GM12878 (cell line): ENCODE measurements at regions not wholly inside any gene's neighbourhood (a gene's known extent, or its start where the extent isn't known, plus 50 kb on each side); places are given as distances from the start of the nearest gene placed in this dataset.

Experiments
- ATAC-seq: fragments of 200-7000 bp; cut with Tn5 transposase; 3 replicates; pipeline ENCODE4 v1.9.1; 2020; ENCODE audit warnings: mild to moderate bottlenecking, moderate library complexity
- BruUV-seq: library from RNA; stranded (reverse); fragments of 400-500 nt; replicated peaks from 2 replicates; lab custom pipeline; 2021; lab: Mats Ljungman, UMichigan
- CTCF ChIA-PET: fragments of 300-600 bp; sonication (Branson Sonifier 250); formaldehyde crosslinking; extraction: SDS; loops from one replicate; lab custom pipeline; 2021; ENCODE audit warnings: inconsistent platforms; lab: Yijun Ruan, JAX
- POLR2A ChIA-PET: fragments of 350-600 bp; formaldehyde crosslinking; extraction: SDS; loops from one replicate; lab custom pipeline; 2021; ENCODE audit warnings: inconsistent platforms; lab: Charles Lee
- RAD21 ChIA-PET: fragments of 300-600 bp; sonication (Branson Sonifier 250); formaldehyde crosslinking; loops from one replicate; lab custom pipeline; 2023; ENCODE audit warnings: antibody characterized with exemption; ENCODE audit not compliant: unreplicated experiment; lab: Charles Lee
- SMC1A ChIA-PET: fragments of 300-600 bp; sonication (Branson Sonifier 250); formaldehyde crosslinking; loops from one replicate; lab custom pipeline; 2023; ENCODE audit not compliant: unreplicated experiment, uncharacterized antibody; lab: Charles Lee
- DNase-seq: peaks from one replicate; pipeline ENCODE4 v3.0.0-alpha.2; 2011; ENCODE audit warnings: low read depth, low spot score
- FAIRE-seq: peaks from 3 replicates; lab custom pipeline; 2011; peaks lifted over from hg19 to GRCh38; lab: Jason Lieb, UNC
- H2AFZ ChIP-seq: 2 replicates; pipeline ENCODE4 v1.6.0; 2011; ENCODE audit warnings: low read depth, low read length, control low read depth; ENCODE audit not compliant: control insufficient read depth
- H3K27ac ChIP-seq: 2 replicates; pipeline ENCODE4 v1.5.1; 2011; ENCODE audit warnings: control low read depth; ENCODE audit not compliant: control insufficient read depth, insufficient read depth
- H3K27me3 ChIP-seq, 2 experiments: replicated peaks in 1 of 2; 2 replicates each; pipeline versions ENCODE4 v1.6.0 to v1.6.1; 2011; ENCODE audit warnings: low read length in 1 of 2; ENCODE audit not compliant: control insufficient read depth in 2 of 2, insufficient read depth in 2 of 2
- H3K36me3 ChIP-seq, 2 experiments: 2 replicates each; pipeline ENCODE4 v1.5.1; 2011; ENCODE audit warnings: low read length in 1 of 2; ENCODE audit not compliant: control insufficient read depth in 2 of 2, insufficient read depth in 2 of 2
- H3K4me1 ChIP-seq: 2 replicates; pipeline ENCODE4 v1.6.1; 2011; ENCODE audit warnings: mild to moderate bottlenecking, low read length, moderate library complexity, mixed read lengths; ENCODE audit not compliant: control insufficient read depth, insufficient read depth
- H3K4me2 ChIP-seq: 2 replicates; pipeline ENCODE4 v1.6.0; 2011; ENCODE audit warnings: control low read depth; ENCODE audit not compliant: control insufficient read depth, insufficient read depth
- H3K4me3 ChIP-seq: fragments of 200-600 bp; sonication (generic); 2 replicates; pipeline ENCODE4 v1.5.1; 2016
- H3K79me2 ChIP-seq: 2 replicates; pipeline ENCODE4 v1.6.0; 2011; ENCODE audit warnings: low read length; ENCODE audit not compliant: control insufficient read depth, insufficient read depth
- H3K9ac ChIP-seq: 2 replicates; pipeline ENCODE4 v1.8.0; 2011; ENCODE audit warnings: low read length, control low read depth, mixed read lengths; ENCODE audit not compliant: control insufficient read depth, insufficient read depth
- H3K9me3 ChIP-seq: replicated peaks from 3 replicates; pipeline ENCODE4 v1.5.1; 2011; ENCODE audit warnings: mild to moderate bottlenecking, low read length; ENCODE audit not compliant: control insufficient read depth, insufficient read depth
- H4K20me1 ChIP-seq: 2 replicates; pipeline ENCODE4 v1.6.0; 2011; ENCODE audit not compliant: control insufficient read depth, insufficient read depth
- ATF2 ChIP-seq: IDR thresholded peaks from 2 replicates; pipeline ENCODE4 v1.6.1; 2012; ENCODE audit warnings: low read length, inconsistent platforms
- BACH1 ChIP-seq: fragments of 450-650 bp; IDR thresholded peaks from 2 replicates; pipeline ENCODE4 v1.6.1; 2017; ENCODE audit warnings: mild to moderate bottlenecking, borderline replicate concordance
- BMI1 ChIP-seq: fragments of 450-650 bp; IDR thresholded peaks from 2 replicates; pipeline ENCODE4 v1.6.1; 2016; ENCODE audit warnings: mild to moderate bottlenecking, moderate library complexity, borderline replicate concordance
- IRF4 ChIP-seq: IDR thresholded peaks from 2 replicates; pipeline ENCODE4 v1.6.1; 2011; ENCODE audit warnings: low read depth, low read length
- NR2C2 ChIP-seq: IDR thresholded peaks from 2 replicates; pipeline ENCODE4 v1.6.1; 2011; ENCODE audit warnings: borderline replicate concordance, low read depth; ENCODE audit not compliant: control insufficient read depth, insufficient read length
- RAD21 ChIP-seq: IDR thresholded peaks from 2 replicates; pipeline ENCODE4 v1.6.1; 2011; ENCODE audit warnings: mild to moderate bottlenecking, low read depth, low read length, moderate library complexity; ENCODE audit not compliant: insufficient read depth
- SREBF2 ChIP-seq: IDR thresholded peaks from 2 replicates; pipeline ENCODE4 v1.6.1; 2012; ENCODE audit warnings: mild to moderate bottlenecking, low read length
- USF1 ChIP-seq: IDR thresholded peaks from 2 replicates; pipeline ENCODE4 v1.6.1; 2011; ENCODE audit warnings: borderline replicate concordance, low read depth, mild to moderate bottlenecking, moderate library complexity, mixed read lengths, low read length; ENCODE audit not compliant: insufficient read depth; ENCODE audit errors: extremely low read length
- ZBED1 ChIP-seq: IDR thresholded peaks from 2 replicates; pipeline ENCODE4 v1.6.1; 2016; ENCODE audit warnings: borderline replicate concordance
- ZBTB11 ChIP-seq: fragments of 450-650 bp; formaldehyde crosslinking; IDR thresholded peaks from 2 replicates; pipeline ENCODE4 v1.5.0; 2022; ENCODE audit warnings: mild to moderate bottlenecking, missing genetic modification characterization
- ZBTB4 ChIP-seq: fragments of 450-650 bp; formaldehyde crosslinking; IDR thresholded peaks from 2 replicates; pipeline ENCODE4 v1.4.0; 2022; ENCODE audit warnings: mild to moderate bottlenecking, moderate library complexity
- ZNF384 ChIP-seq: IDR thresholded peaks from 2 replicates; pipeline ENCODE4 v1.6.1; 2012; ENCODE audit warnings: low read depth, mild to moderate bottlenecking, low read length, improper control_type of control experiment, borderline replicate concordance
- WGBS: methylation state at CpG from one replicate; pipeline ENCODE4 v1.1.6; 2016; ENCODE audit warnings: low lambda C conversion rate; ENCODE audit not compliant: insufficient replicate concordance, insufficient coverage; ENCODE audit errors: missing lambda C conversion rate; 5-methylcytosine and 5-hydroxymethylcytosine counted together
- in situ Hi-C: fragments of 300-500 bp; cut with MboI; formaldehyde crosslinking; loops from 9 replicates; pipeline ENCODE4 v1.14.3; 2018; ENCODE audit warnings: mixed read lengths
- intact Hi-C: fragments of 100-400 bp; cut with micrococcal nuclease; formaldehyde crosslinking; loops from one replicate; pipeline ENCODE4 v1.14.2; 2022; ENCODE audit not compliant: unreplicated experiment

- TF ChIP-seq ZBTB11 (CRISPR knock-in tag) (no peak), SREBF2 (no peak), ZBTB4 (CRISPR knock-in tag) (no peak)
Measured at GRCh38 chr5:104472811-104473210, 910.2 kb upstream of the NUDT12 start (continued).

GRCh38 chr5:104456122-104456521, 893.5 kb upstream of the NUDT12 start:
- CTCF ChIA-PET = no interaction called here
- RAD21 ChIA-PET = no interaction called here
- Histone ChIP-seq H3K9me3 (no peaks in the 10 kb centered on the region), H3K4me2 (no peak overlapping the region), H4K20me1 (no peaks in the 10 kb centered on the region), H2AFZ (no peak overlapping the region), H3K79me2 (no peaks in the 10 kb centered on the region), H3K4me3 (no peak overlapping the region), H3K27ac (no peak overlapping the region), H3K4me1 (no peaks in the 10 kb centered on the region), H3K27me3 (no peaks in the 10 kb centered on the region), H3K36me3 (no peaks in the 10 kb centered on the region), H3K9ac (no peak overlapping the region)
- POLR2A ChIA-PET = no interaction called here
- FAIRE-seq (no peak), DNase-seq (no peak), ATAC-seq (no peak)
- in situ Hi-C loops = no loop called here
- SMC1A ChIA-PET = interaction anchor here (1.2 kb wide), 1 partner anchor 9 kb away, joined by 6 read pairs; no protein-coding TSS in a partner anchor
- 14% methylated on average over 3 of the region's 3 CpGs for WGBS
- intact Hi-C loops = no loop called here
- no TSS peak for BruUV-seq
- no peak for TF ChIP-seq ZBED1
- TF ChIP-seq NR2C2 = no peak
- no peak for TF ChIP-seq RAD21
- no peak for TF ChIP-seq BMI1
- TF ChIP-seq USF1 = no peak
- no peak for TF ChIP-seq IRF4
- no peak for TF ChIP-seq ZNF384
- no peak for TF ChIP-seq ATF2
- no peak for TF ChIP-seq BACH1
